C4-2B (cell line): ENCODE measurements at regions not wholly inside any gene's neighbourhood (a gene's known extent, or its start where the extent isn't known, plus 50 kb on each side); places are given as distances from the start of the nearest gene placed in this dataset.

Source experiments
- CTCF ChIP-seq: fragments of 450-650 bp; conservative IDR thresholded peaks from 2 replicates; pipeline ENCODE4 v1.5.1; 2017; ENCODE audit warnings: mild to moderate bottlenecking
- ZFX ChIP-seq: fragments of 450-650 bp; IDR thresholded peaks from 2 replicates; pipeline ENCODE4 v1.6.1; 2017

GRCh38 chr10:30197186-30197585 is 137.8 kb upstream of the JCAD start:
- TF ChIP-seq CTCF (no peak), ZFX (no peak)
